Keratinocyte (primary cell): ENCODE measurements at regions not wholly inside any gene's neighbourhood (a gene's known extent, or its start where the extent isn't known, plus 50 kb on each side); places are given as distances from the start of the nearest gene placed in this dataset.

Experiments used
- DNase-seq: peaks from one replicate; pipeline ENCODE4 v3.0.0-alpha.2; 2011; ENCODE audit warnings: low read depth, missing footprints, low spot score
- FAIRE-seq: peaks from 2 replicates; lab custom pipeline; 2011; peaks lifted over from hg19 to GRCh38; lab: Jason Lieb, UNC
- H2AFZ ChIP-seq: 2 replicates; pipeline ENCODE4 v1.6.0; 2012; ENCODE audit warnings: low read length, control low read depth, inconsistent platforms; ENCODE audit not compliant: control insufficient read depth
- H3K27ac ChIP-seq: 2 replicates; pipeline ENCODE4 v1.5.1; 2011; ENCODE audit warnings: low read length; ENCODE audit not compliant: control insufficient read depth, insufficient read depth
- H3K27me3 ChIP-seq: 3 replicates; pipeline ENCODE4 v1.6.0; 2011; ENCODE audit warnings: low read length; ENCODE audit not compliant: control insufficient read depth, insufficient read depth; ENCODE audit errors: extremely low read depth
- H3K36me3 ChIP-seq, 2 experiments: 2 replicates in 1 of 2; 3 replicates in 1 of 2; pipeline ENCODE4 v1.5.1; 2011; ENCODE audit warnings: low read length in 2 of 2, mild to moderate bottlenecking in 1 of 2; ENCODE audit not compliant: control insufficient read depth in 2 of 2, insufficient read depth in 2 of 2; ENCODE audit errors: extremely low read depth in 1 of 2
- H3K4me1 ChIP-seq: 3 replicates; pipeline ENCODE4 v1.5.1; 2011; ENCODE audit warnings: low read length; ENCODE audit not compliant: control insufficient read depth, insufficient read depth; ENCODE audit errors: extremely low read depth
- H3K4me2 ChIP-seq: 3 replicates; pipeline ENCODE4 v1.6.0; 2011; ENCODE audit warnings: low read depth, low read length; ENCODE audit not compliant: control insufficient read depth, insufficient read depth; ENCODE audit errors: extremely low read depth
- H3K4me3 ChIP-seq, 3 experiments: fragments of 200-600 bp in 1 of 3; sonication (generic) in 1 of 3; 2 replicates in 2 of 3; 3 replicates in 1 of 3; pipeline ENCODE4 v1.5.1; 2011 to 2016; ENCODE audit warnings: low read length in 3 of 3, mild to moderate bottlenecking in 3 of 3, control low read depth in 2 of 3, inconsistent platforms in 1 of 3, low read depth in 1 of 3, mixed read lengths in 1 of 3, mixed run types in 1 of 3, moderate library complexity in 1 of 3; ENCODE audit not compliant: control insufficient read depth in 2 of 3, insufficient read depth in 2 of 3; ENCODE audit errors: extremely low read depth in 1 of 3
- H3K79me2 ChIP-seq: 2 replicates; pipeline ENCODE4 v1.6.0; 2012; ENCODE audit warnings: low read length; ENCODE audit not compliant: control insufficient read depth, insufficient read depth
- H3K9ac ChIP-seq: 3 replicates; pipeline ENCODE4 v1.6.0; 2011; ENCODE audit warnings: low read length; ENCODE audit not compliant: control insufficient read depth, insufficient read depth; ENCODE audit errors: extremely low read depth
- H3K9me1 ChIP-seq: 3 replicates; pipeline ENCODE4 v1.6.0; 2011; ENCODE audit warnings: low read length; ENCODE audit not compliant: control insufficient read depth, insufficient read depth; ENCODE audit errors: extremely low read depth
- H3K9me3 ChIP-seq: 2 replicates; pipeline ENCODE4 v1.5.1; 2012; ENCODE audit warnings: low read depth, low read length; ENCODE audit not compliant: control insufficient read depth
- H4K20me1 ChIP-seq: 3 replicates; pipeline ENCODE4 v1.6.0; 2011; ENCODE audit warnings: low read length; ENCODE audit not compliant: control insufficient read depth, insufficient read depth; ENCODE audit errors: extremely low read depth
- EZH2 ChIP-seq: IDR thresholded peaks from one replicate; pipeline ENCODE4 v1.6.1; 2012; ENCODE audit warnings: inconsistent platforms, mild to moderate bottlenecking, low read length, moderate library complexity
- dilution Hi-C: fragments of 300-500 bp; cut with MboI; formaldehyde crosslinking; loops from one replicate; pipeline ENCODE4 v1.7.0; 2020; ENCODE audit warnings: low sequenced_read_pairs; ENCODE audit not compliant: extremely low pct_ligation_motif_present
- TF ChIP-seq, protein P1 (sequence below), 3 experiments: IDR thresholded peaks in 1 of 3; conservative IDR thresholded peaks in 1 of 3; optimal IDR thresholded peaks in 1 of 3; 2 replicates in 2 of 3; 3 replicates in 1 of 3; pipeline versions ENCODE3 to v1.5.1; 2011; ENCODE audit warnings: low read length in 3 of 3, mild to moderate bottlenecking in 3 of 3, moderate library complexity in 2 of 3, control low read depth in 1 of 3, inconsistent platforms in 1 of 3; ENCODE audit not compliant: insufficient read depth in 2 of 3; ENCODE audit errors: extremely low read depth in 1 of 3

DNA sequence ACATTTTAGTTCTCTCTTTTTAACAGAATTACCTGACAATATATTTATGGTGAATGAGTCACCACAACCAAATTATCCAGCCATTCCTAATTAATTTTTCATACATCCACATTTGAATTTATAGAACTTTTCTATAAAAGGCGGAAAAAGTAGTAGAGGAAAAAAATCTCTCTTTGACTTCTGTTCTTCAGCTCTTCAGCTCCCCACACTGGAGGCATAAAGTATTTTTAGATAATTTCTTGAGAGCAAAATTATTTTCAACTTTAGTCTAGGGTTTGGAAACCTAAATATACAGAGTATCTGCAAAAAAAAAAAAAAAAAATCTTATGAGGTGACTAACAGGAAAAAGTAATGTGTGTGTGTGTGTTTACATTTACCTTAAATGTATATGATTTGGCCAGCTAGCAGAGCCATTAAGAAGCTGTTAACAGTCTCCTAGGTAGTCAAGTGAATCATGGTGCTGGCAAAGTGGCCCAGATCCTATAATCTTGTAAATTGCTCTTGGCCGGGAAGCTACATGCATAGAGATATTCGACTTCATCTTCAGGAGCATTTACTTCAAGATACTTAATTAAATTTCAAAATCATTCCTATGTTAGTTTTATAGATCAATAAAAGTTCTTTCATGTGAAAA, 383.1 kb upstream of the STEAP1 start:
- dilution Hi-C loops, result no loop called here
- Histone ChIP-seq H3K4me1 (no peaks in the 10 kb centered on the region), H3K9me3 (no peaks in the 10 kb centered on the region), H3K79me2 (no peaks in the 10 kb centered on the region), H3K27me3 (no peaks in the 10 kb centered on the region), H3K4me2 (no peak overlapping the region), H3K9ac (no peak overlapping the region), H3K4me3 (no peak overlapping the region), H2AFZ (no peak overlapping the region), H3K27ac (no peak overlapping the region), H3K36me3 (no peaks in the 10 kb centered on the region), H4K20me1 (no peaks in the 10 kb centered on the region), H3K9me1 (no peaks in the 10 kb centered on the region)
- no peak for FAIRE-seq
- no peak for DNase-seq
- TF ChIP-seq EZH2, result no peak
- TF ChIP-seq, protein P1, sequence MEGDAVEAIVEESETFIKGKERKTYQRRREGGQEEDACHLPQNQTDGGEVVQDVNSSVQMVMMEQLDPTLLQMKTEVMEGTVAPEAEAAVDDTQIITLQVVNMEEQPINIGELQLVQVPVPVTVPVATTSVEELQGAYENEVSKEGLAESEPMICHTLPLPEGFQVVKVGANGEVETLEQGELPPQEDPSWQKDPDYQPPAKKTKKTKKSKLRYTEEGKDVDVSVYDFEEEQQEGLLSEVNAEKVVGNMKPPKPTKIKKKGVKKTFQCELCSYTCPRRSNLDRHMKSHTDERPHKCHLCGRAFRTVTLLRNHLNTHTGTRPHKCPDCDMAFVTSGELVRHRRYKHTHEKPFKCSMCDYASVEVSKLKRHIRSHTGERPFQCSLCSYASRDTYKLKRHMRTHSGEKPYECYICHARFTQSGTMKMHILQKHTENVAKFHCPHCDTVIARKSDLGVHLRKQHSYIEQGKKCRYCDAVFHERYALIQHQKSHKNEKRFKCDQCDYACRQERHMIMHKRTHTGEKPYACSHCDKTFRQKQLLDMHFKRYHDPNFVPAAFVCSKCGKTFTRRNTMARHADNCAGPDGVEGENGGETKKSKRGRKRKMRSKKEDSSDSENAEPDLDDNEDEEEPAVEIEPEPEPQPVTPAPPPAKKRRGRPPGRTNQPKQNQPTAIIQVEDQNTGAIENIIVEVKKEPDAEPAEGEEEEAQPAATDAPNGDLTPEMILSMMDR (optimal IDR thresholded peaks at IDR 0.05 in 1 of 3, IDR thresholded peaks at IDR 0.05 in 1 of 3, conservative IDR thresholded peaks at IDR 0.05 in 1 of 3; ENCODE audit: extremely low read depth in 1 of 3, insufficient read depth in 2 of 3, low read length in 3 of 3), result no peak

DNA sequence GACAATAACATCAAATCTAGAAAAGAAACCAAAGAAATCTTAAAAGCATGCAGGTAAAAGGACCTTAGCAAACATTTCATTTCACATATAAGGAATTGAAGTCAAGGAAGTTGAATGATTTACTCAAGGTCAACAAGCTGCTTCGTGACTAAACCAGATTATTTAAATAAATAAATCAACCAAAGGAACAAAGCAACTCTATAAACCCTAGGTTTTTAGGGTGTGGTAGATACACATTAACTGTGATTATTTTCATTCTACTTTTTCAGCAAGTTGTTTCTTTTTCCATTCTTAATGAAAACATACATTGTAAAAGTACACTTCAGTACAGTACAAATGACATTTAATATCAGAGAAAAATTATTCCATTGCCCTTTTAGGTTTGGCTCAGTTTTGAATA, 382.0 kb upstream of the STEAP1 start:
- Histone ChIP-seq H3K4me1 (no peaks in the 10 kb centered on the region), H3K9ac (no peak overlapping the region), H3K4me3 (no peak overlapping the region), H3K27me3 (no peaks in the 10 kb centered on the region), H3K27ac (no peak overlapping the region), H2AFZ (no peak overlapping the region), H3K9me1 (no peaks in the 10 kb centered on the region), H3K9me3 (no peaks in the 10 kb centered on the region), H3K4me2 (no peak overlapping the region), H3K79me2 (no peaks in the 10 kb centered on the region), H3K36me3 (no peaks in the 10 kb centered on the region), H4K20me1 (no peaks in the 10 kb centered on the region)
- DNase-seq (no peak), FAIRE-seq (no peak)
- no peak for TF ChIP-seq EZH2
- TF ChIP-seq, protein P1 (optimal IDR thresholded peaks at IDR 0.05 in 1 of 3, IDR thresholded peaks at IDR 0.05 in 1 of 3, conservative IDR thresholded peaks at IDR 0.05 in 1 of 3; ENCODE audit: extremely low read depth in 1 of 3, insufficient read depth in 2 of 3, low read length in 3 of 3), result no peak
- dilution Hi-C loops, result no loop called here
